ENCODE measurements at regions not wholly inside any gene's neighbourhood (a gene's known extent, or its start where the extent isn't known, plus 50 kb on each side); places are given as distances from the start of the nearest gene placed in this dataset.

GRCh38 chr16:65781855-65782254 lies 584.6 kb upstream of the CDH5 start:
- no peak for DNase-seq (ENCODE audit: low read depth in 4 of 4, low spot score in 1 of 4)

- DNase-seq (ENCODE audit: low read depth in 4 of 4, low spot score in 1 of 4), result no peak
These were observed 585.1 kb upstream of the CDH5 start for GRCh38 chr16:65781363-65781762.

GRCh38 chr16:65779201-65779600 lies 587.3 kb upstream of the CDH5 start:
- no peak for DNase-seq (ENCODE audit: low read depth in 4 of 4, low spot score in 1 of 4)

GRCh38 chr16:65776639-65777183 lies 589.8 kb upstream of the CDH5 start:
- DNase-seq (ENCODE audit: low read depth in 4 of 4, low spot score in 1 of 4), result no peak

- no peak for DNase-seq (ENCODE audit: low read depth in 4 of 4, low spot score in 1 of 4)
These were observed 590.7 kb upstream of the CDH5 start for GRCh38 chr16:65775829-65776228.

GRCh38 chr16:65774350-65774749 lies 592.1 kb upstream of the CDH5 start:
- no peak for DNase-seq (ENCODE audit: low read depth in 4 of 4, low spot score in 1 of 4)

- no peak for DNase-seq (ENCODE audit: low read depth in 4 of 4, low spot score in 1 of 4)
These were observed 593.1 kb upstream of the CDH5 start for GRCh38 chr16:65773301-65773874.

- no peak for DNase-seq (ENCODE audit: low read depth in 4 of 4, low spot score in 1 of 4)
These were observed 594.3 kb upstream of the CDH5 start for GRCh38 chr16:65772134-65772732.

- no peak for DNase-seq (ENCODE audit: low read depth in 4 of 4, low spot score in 1 of 4)
These were observed 594.8 kb upstream of the CDH5 start for GRCh38 chr16:65771707-65772106.

GRCh38 chr16:65770752-65771151 lies 595.7 kb upstream of the CDH5 start:
- DNase-seq (ENCODE audit: low read depth in 4 of 4, low spot score in 1 of 4), result no peak

- no peak for DNase-seq (ENCODE audit: low read depth in 4 of 4, low spot score in 1 of 4)
These were observed 596.6 kb upstream of the CDH5 start for GRCh38 chr16:65769776-65770438.

- no peak for DNase-seq (ENCODE audit: low read depth in 4 of 4, low spot score in 1 of 4)
These were observed 597.4 kb upstream of the CDH5 start for GRCh38 chr16:65769055-65769465.

- DNase-seq (ENCODE audit: low read depth in 4 of 4, low spot score in 1 of 4), result no peak
These were observed 599.4 kb upstream of the CDH5 start for GRCh38 chr16:65767125-65767524.

GRCh38 chr16:65763640-65764305 lies 602.7 kb upstream of the CDH5 start:
- DNase-seq (ENCODE audit: low read depth in 4 of 4, low spot score in 1 of 4), result no peak

- no peak for DNase-seq (ENCODE audit: low read depth in 4 of 4, low spot score in 1 of 4)
These were observed 605.6 kb upstream of the CDH5 start for GRCh38 chr16:65760874-65761273.

- no peak for DNase-seq (ENCODE audit: low read depth in 4 of 4, low spot score in 1 of 4)
These were observed 607.9 kb upstream of the CDH5 start for GRCh38 chr16:65758620-65759019.

GRCh38 chr16:65757064-65757463 lies 609.4 kb upstream of the CDH5 start:
- no peak for DNase-seq (ENCODE audit: low read depth in 4 of 4, low spot score in 1 of 4)

GRCh38 chr16:65756163-65756562 lies 610.3 kb upstream of the CDH5 start:
- DNase-seq (ENCODE audit: low read depth in 4 of 4, low spot score in 1 of 4), result no peak

GRCh38 chr16:65754820-65755691 lies 611.4 kb upstream of the CDH5 start:
- no peak for DNase-seq (ENCODE audit: low read depth in 4 of 4, low spot score in 1 of 4)

GRCh38 chr16:65752522-65752844 lies 614.0 kb upstream of the CDH5 start:
- DNase-seq (ENCODE audit: low read depth in 4 of 4, low spot score in 1 of 4), result no peak
